Right cardiac atrium (tissue), 5 donors: ENCODE measurements at regions not wholly inside any gene's neighbourhood (a gene's known extent, or its start where the extent isn't known, plus 50 kb on each side); places are given as distances from the start of the nearest gene placed in this dataset.

Source experiments
- ATAC-seq, 2 donors: fragments of 200-7000 bp; cut with Tn5 transposase; one replicate each; pipeline versions ENCODE4 v1.8.0 to v1.9.1; 2020; ENCODE audit warnings: moderate library complexity in 2 of 2, mild to moderate bottlenecking in 1 of 2
- DNase-seq, 3 donors: peaks; one replicate each; pipeline ENCODE4 v3.0.0-alpha.2; 2020
- H3K27ac ChIP-seq: one replicate; pipeline ENCODE4 v1.5.1; 2013; ENCODE audit warnings: mild to moderate bottlenecking, low read length, control low read depth, moderate library complexity
- H3K27me3 ChIP-seq: one replicate; pipeline ENCODE4 v1.6.1; 2013; ENCODE audit not compliant: control insufficient read depth, insufficient read depth
- H3K4me1 ChIP-seq: one replicate; pipeline ENCODE4 v1.6.1; 2013; ENCODE audit warnings: low read length; ENCODE audit not compliant: control insufficient read depth, insufficient read depth
- H3K4me3 ChIP-seq: one replicate; pipeline ENCODE4 v1.5.1; 2013; ENCODE audit warnings: low read length, control low read depth
- H3K9me3 ChIP-seq: one replicate; pipeline ENCODE4 v1.6.1; 2013; ENCODE audit warnings: low read length; ENCODE audit not compliant: control insufficient read depth
- WGBS: extraction: QIAGEN DNeasy Blood & Tissue Kit; methylation state at CpG from one replicate; pipeline ENCODE4 v1.1.7; 2013; 5-methylcytosine and 5-hydroxymethylcytosine counted together
- intact Hi-C, 4 donors: fragments of 100-400 bp; cut with DNase I; formaldehyde crosslinking; loops; one replicate each; pipeline versions ENCODE4 v1.11.0 to v1.14.0; 2022 to 2023
- donor health status: healthy with polysubstance abuse.
- donor health status: DM: no; HTN: yes; CAD: no.
- donor health status: DM: no; HTN: no; CAD: no.
- donor health status: DM: no; HTN: yes; CAD: no; lungs with severe emphysema.
- donor health status: DM: yes; HTN: yes; CAD: no.

GRCh38 chr3:145531548-145531947 lies 629.4 kb downstream of the PLOD2 start:
- no peaks in the 10 kb centered on the region for H3K27me3 ChIP-seq
- 59% methylated on average over 1 of the region's 1 CpG for WGBS
- ATAC-seq, result no peak
- intact Hi-C loops, result no loop called here
- no peaks in the 10 kb centered on the region for H3K4me1 ChIP-seq
- no peak for DNase-seq
- no peaks in the 10 kb centered on the region for H3K9me3 ChIP-seq
- H3K4me3 ChIP-seq, result no peak overlapping the region
- no peak overlapping the region for H3K27ac ChIP-seq

GRCh38 chr3:145533696-145534095 lies 627.3 kb downstream of the PLOD2 start:
- Histone ChIP-seq H3K4me3 (no peak overlapping the region), H3K27ac (no peak overlapping the region), H3K9me3 (no peaks in the 10 kb centered on the region), H3K27me3 (no peaks in the 10 kb centered on the region), H3K4me1 (no peaks in the 10 kb centered on the region)
- DNase-seq (no peak), ATAC-seq (no peak)
- intact Hi-C loops, result no loop called here
- WGBS, result 71% methylated on average over 1 of the region's 1 CpG

- no peaks in the 10 kb centered on the region for H3K9me3 ChIP-seq
- no peak overlapping the region for H3K4me3 ChIP-seq
- ATAC-seq (no peak), DNase-seq (no peak)
- H3K27ac ChIP-seq, result no peak overlapping the region
- no peaks in the 10 kb centered on the region for H3K4me1 ChIP-seq
- intact Hi-C loops, result no loop called here
- no peaks in the 10 kb centered on the region for H3K27me3 ChIP-seq
Measured at GRCh38 chr3:145536461-145536860, 624.5 kb downstream of the PLOD2 start.

- no peak for ATAC-seq
- intact Hi-C loops, result no loop called here
- no peak overlapping the region for H3K4me3 ChIP-seq
- no peak overlapping the region for H3K27ac ChIP-seq
- H3K27me3 ChIP-seq, result no peaks in the 10 kb centered on the region
- H3K4me1 ChIP-seq, result no peaks in the 10 kb centered on the region
- no peaks in the 10 kb centered on the region for H3K9me3 ChIP-seq
- WGBS, result 0% methylated on average over 1 of the region's 1 CpG
- no peak for DNase-seq
Measured at GRCh38 chr3:145550522-145550921, 610.5 kb downstream of the PLOD2 start.

DNA sequence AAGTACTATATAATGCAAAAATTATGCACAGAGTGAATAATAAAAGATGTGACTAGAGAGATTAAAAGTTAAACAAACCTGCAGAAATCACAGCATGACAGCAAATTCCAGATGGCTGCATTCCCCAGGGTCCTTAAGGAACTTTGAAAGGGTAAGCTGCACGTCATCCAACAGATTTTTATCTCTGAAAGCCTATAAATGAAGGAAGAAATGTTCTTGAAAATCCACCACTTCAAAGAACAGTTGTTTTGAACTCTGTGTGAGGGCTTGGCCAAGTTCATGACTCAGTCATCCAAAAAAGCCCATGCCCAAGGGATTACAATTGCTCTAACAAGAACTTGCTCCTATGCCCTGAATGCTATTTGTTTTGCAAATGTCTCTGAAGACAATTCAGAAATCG lies 603.6 kb downstream of the PLOD2 start:
- H3K4me1 ChIP-seq, result no peaks in the 10 kb centered on the region
- intact Hi-C loops, result no loop called here
- H3K4me3 ChIP-seq, result no peak overlapping the region
- DNase-seq, result peak in 1 of 3 donors; percentile 7
- peak; percentile 43 to 54 for ATAC-seq
- H3K9me3 ChIP-seq, result no peaks in the 10 kb centered on the region
- H3K27ac ChIP-seq, result no peak overlapping the region
- no peaks in the 10 kb centered on the region for H3K27me3 ChIP-seq
- WGBS, result 17% methylated on average over 2 of the region's 2 CpGs

GRCh38 chr3:145578471-145578870 lies 582.5 kb downstream of the PLOD2 start:
- no peaks in the 10 kb centered on the region for H3K4me1 ChIP-seq
- intact Hi-C loops, result no loop called here
- DNase-seq (no peak), ATAC-seq (no peak)
- H3K27me3 ChIP-seq, result no peaks in the 10 kb centered on the region
- no peak overlapping the region for H3K27ac ChIP-seq
- 64% methylated on average over 1 of the region's 1 CpG for WGBS
- H3K4me3 ChIP-seq, result no peak overlapping the region
- no peaks in the 10 kb centered on the region for H3K9me3 ChIP-seq

DNA sequence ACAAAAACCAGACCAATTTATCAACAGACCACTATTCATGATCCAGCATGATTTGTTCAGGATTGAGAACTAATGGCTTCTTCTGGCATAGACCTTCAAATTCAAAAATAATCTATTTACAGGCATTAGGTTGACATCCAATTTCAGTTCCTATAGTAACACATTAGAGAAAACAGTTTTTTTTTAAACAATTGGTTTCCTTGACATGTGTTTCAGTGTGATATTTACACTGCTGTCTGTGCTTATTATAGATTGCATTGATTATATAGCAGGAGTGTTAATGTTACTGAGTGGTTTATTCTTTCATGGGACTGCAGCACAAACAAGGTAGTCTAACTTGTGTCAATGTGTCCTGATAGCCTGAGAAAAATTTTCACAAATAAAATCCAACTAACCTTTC lies 579.3 kb downstream of the PLOD2 start:
- H3K9me3 ChIP-seq, result no peaks in the 10 kb centered on the region
- intact Hi-C loops, result no loop called here
- ATAC-seq, result no peak
- no peak overlapping the region for H3K27ac ChIP-seq
- H3K4me3 ChIP-seq, result no peak overlapping the region
- DNase-seq, result no peak
- H3K4me1 ChIP-seq, result no peaks in the 10 kb centered on the region
- no peaks in the 10 kb centered on the region for H3K27me3 ChIP-seq

- no peaks in the 10 kb centered on the region for H3K4me1 ChIP-seq
- no peaks in the 10 kb centered on the region for H3K9me3 ChIP-seq
- H3K27ac ChIP-seq, result no peak overlapping the region
- intact Hi-C loops, result no loop called here
- H3K4me3 ChIP-seq, result no peak overlapping the region
- H3K27me3 ChIP-seq, result no peaks in the 10 kb centered on the region
- DNase-seq, result no peak
- no peak for ATAC-seq
Measured at GRCh38 chr3:145604851-145605250, 556.1 kb downstream of the PLOD2 start.

DNA sequence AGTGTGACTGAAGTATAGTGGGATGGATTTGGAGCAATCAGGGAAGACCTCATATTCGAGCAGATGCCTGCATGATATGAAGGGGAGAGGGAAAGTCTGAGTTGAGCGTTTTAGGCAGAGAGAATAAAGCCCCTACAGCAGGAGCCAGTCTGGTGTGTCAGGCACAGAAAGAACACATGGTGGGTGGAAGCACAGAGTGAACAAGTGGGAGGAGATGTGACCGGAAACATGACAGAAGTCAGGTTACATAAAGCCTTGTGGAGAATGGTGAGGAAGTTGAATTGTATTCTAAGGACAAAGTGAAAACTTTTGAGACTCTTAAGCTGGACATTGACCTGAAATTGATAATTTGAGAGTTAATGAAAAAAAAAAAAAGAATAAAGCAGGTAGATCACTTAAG lies 541.0 kb downstream of the PLOD2 start:
- intact Hi-C loops, result no loop called here
- H3K4me1 ChIP-seq, result no peaks in the 10 kb centered on the region
- H3K27ac ChIP-seq, result no peak overlapping the region
- ATAC-seq, result no peak
- H3K4me3 ChIP-seq, result no peak overlapping the region
- H3K9me3 ChIP-seq, result no peaks in the 10 kb centered on the region
- DNase-seq, result no peak
- 74% methylated on average over 3 of the region's 3 CpGs for WGBS
- H3K27me3 ChIP-seq, result no peaks in the 10 kb centered on the region

DNA sequence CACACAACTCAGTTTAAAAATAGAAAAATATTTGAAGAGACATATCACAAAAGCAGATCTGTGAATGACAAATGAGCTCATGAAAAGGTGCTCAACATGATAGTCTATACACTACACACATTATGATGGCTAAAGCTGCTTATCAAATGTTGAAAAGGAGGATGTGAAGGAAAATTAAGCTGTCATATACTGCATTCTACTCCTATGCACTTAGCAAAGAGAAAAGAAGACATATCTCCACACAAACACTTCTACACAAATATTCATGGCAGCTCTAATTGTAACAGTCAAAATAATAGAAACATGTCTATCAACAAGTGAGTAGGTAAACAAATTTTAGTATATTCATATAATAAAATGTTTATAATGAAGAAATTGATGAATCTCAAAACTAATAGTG lies 540.5 kb downstream of the PLOD2 start:
- ATAC-seq, result no peak
- Histone ChIP-seq H3K27me3 (no peaks in the 10 kb centered on the region), H3K9me3 (no peaks in the 10 kb centered on the region), H3K27ac (no peak overlapping the region), H3K4me3 (no peak overlapping the region), H3K4me1 (no peaks in the 10 kb centered on the region)
- DNase-seq, result no peak
- intact Hi-C loops, result no loop called here

DNA sequence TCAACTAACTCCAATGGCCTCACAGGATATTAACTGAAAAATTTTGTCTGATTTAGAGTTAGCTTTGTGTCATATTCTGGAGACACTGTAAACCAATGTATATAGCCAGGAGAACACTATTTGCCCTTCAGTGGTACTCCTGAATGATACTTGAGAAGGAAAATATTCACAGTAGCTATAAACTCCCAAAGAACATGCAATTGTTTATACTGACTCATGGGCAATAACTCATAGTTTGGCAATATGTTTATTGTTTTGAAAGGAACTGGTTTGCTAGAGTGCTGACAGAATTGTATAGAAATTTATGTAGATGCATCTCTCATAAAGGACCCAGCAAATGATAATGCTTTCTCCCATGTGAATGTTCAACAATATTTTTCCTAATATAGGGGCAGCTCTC lies 537.6 kb downstream of the PLOD2 start:
- Histone ChIP-seq H3K4me1 (no peaks in the 10 kb centered on the region), H3K27me3 (no peaks in the 10 kb centered on the region), H3K27ac (no peak overlapping the region), H3K9me3 (no peaks in the 10 kb centered on the region), H3K4me3 (no peak overlapping the region)
- no peak for DNase-seq
- intact Hi-C loops, result no loop called here
- no peak for ATAC-seq

- intact Hi-C loops, result no loop called here
- H3K4me3 ChIP-seq, result no peak overlapping the region
- DNase-seq, result no peak
- H3K27me3 ChIP-seq, result no peaks in the 10 kb centered on the region
- no peak for ATAC-seq
- no peak overlapping the region for H3K27ac ChIP-seq
- H3K4me1 ChIP-seq, result no peaks in the 10 kb centered on the region
- H3K9me3 ChIP-seq, result no peaks in the 10 kb centered on the region
Measured at GRCh38 chr3:145628211-145628610, 532.8 kb downstream of the PLOD2 start.
